Nephron (organoid): ENCODE measurements at regions not wholly inside any gene's neighbourhood (a gene's known extent, or its start where the extent isn't known, plus 50 kb on each side); places are given as distances from the start of the nearest gene placed in this dataset.

Source experiments
- H3K27ac Mint-ChIP-seq, 3 experiments: 2 replicates each; pipeline ENCODE4 v1.8.0; 2020; ENCODE audit warnings: mixed read lengths in 3 of 3, mild to moderate bottlenecking in 2 of 3, moderate library complexity in 1 of 3
- H3K27me3 Mint-ChIP-seq: 2 replicates; pipeline ENCODE4 v1.8.0; 2021; ENCODE audit warnings: low read depth, mild to moderate bottlenecking, moderate library complexity, mixed read lengths
- H3K36me3 Mint-ChIP-seq: 2 replicates; pipeline ENCODE4 v1.8.0; 2020; ENCODE audit warnings: low read depth, mixed read lengths
- H3K4me1 Mint-ChIP-seq: 2 replicates; pipeline ENCODE4 v1.8.0; 2020; ENCODE audit warnings: mixed read lengths
- H3K4me3 Mint-ChIP-seq, 3 experiments: 2 replicates each; pipeline ENCODE4 v1.8.0; 2020; ENCODE audit warnings: mild to moderate bottlenecking in 3 of 3, mixed read lengths in 3 of 3, moderate library complexity in 2 of 3
- H3K9me3 Mint-ChIP-seq: 2 replicates; pipeline ENCODE4 v1.8.0; 2020; ENCODE audit warnings: mixed read lengths
- CTCF ChIP-seq, 3 experiments: fragments of 200-600 bp; sonication (generic); IDR thresholded peaks; one replicate each; pipeline ENCODE4 v1.5.0; 2021; ENCODE audit warnings: antibody characterized with exemption in 3 of 3; ENCODE audit not compliant: unreplicated experiment in 3 of 3

- no peaks in the 10 kb centered on the region for H3K27me3 Mint-ChIP-seq
- TF ChIP-seq CTCF (IDR thresholded peaks at IDR 0.05; ENCODE audit: unreplicated experiment in 3 of 3): no peak
- H3K4me1 Mint-ChIP-seq: no peaks in the 10 kb centered on the region
- H3K27ac Mint-ChIP-seq: no peak overlapping the region
- H3K36me3 Mint-ChIP-seq: no peaks in the 10 kb centered on the region
- peaks cover 8% of the 10 kb centered on the region for H3K9me3 Mint-ChIP-seq
- no peak overlapping the region for H3K4me3 Mint-ChIP-seq
Observed at GRCh38 chr20:39309458-39309857, 347.3 kb downstream of the DHX35 start.

- Mint-ChIP-seq H3K4me1 (peaks cover 5% of the 10 kb centered on the region), H3K9me3 (peaks cover under 1% of the 10 kb centered on the region), H3K4me3 (no peak overlapping the region), H3K36me3 (no peaks in the 10 kb centered on the region), H3K27ac (no peak overlapping the region), H3K27me3 (peaks cover 3% of the 10 kb centered on the region)
- TF ChIP-seq CTCF (IDR thresholded peaks at IDR 0.05; ENCODE audit: unreplicated experiment in 3 of 3): no peak
Observed at GRCh38 chr20:39302312-39302711, 340.2 kb downstream of the DHX35 start.

GRCh38 chr20:39299783-39300182 lies 337.6 kb downstream of the DHX35 start:
- no peaks in the 10 kb centered on the region for H3K36me3 Mint-ChIP-seq
- H3K4me1 Mint-ChIP-seq: peaks cover 5% of the 10 kb centered on the region
- no peak overlapping the region for H3K27ac Mint-ChIP-seq
- no peaks in the 10 kb centered on the region for H3K9me3 Mint-ChIP-seq
- peaks cover 3% of the 10 kb centered on the region for H3K27me3 Mint-ChIP-seq
- no peak for TF ChIP-seq CTCF (IDR thresholded peaks at IDR 0.05; ENCODE audit: unreplicated experiment in 3 of 3)
- H3K4me3 Mint-ChIP-seq: no peak overlapping the region

- Mint-ChIP-seq H3K36me3 (no peaks in the 10 kb centered on the region), H3K4me3 (no peak overlapping the region), H3K4me1 (peaks cover 5% of the 10 kb centered on the region), H3K9me3 (no peaks in the 10 kb centered on the region), H3K27me3 (peaks cover 3% of the 10 kb centered on the region), H3K27ac (peak overlapping the region; percentile 8 to 51 (median 38))
- TF ChIP-seq CTCF (IDR thresholded peaks at IDR 0.05; ENCODE audit: unreplicated experiment in 3 of 3): no peak
Observed at GRCh38 chr20:39298571-39299506, 336.7 kb downstream of the DHX35 start.

- Mint-ChIP-seq H3K4me3 (no peak overlapping the region), H3K9me3 (no peaks in the 10 kb centered on the region), H3K27ac (no peak overlapping the region), H3K36me3 (no peaks in the 10 kb centered on the region), H3K4me1 (peaks cover 5% of the 10 kb centered on the region), H3K27me3 (peaks cover 3% of the 10 kb centered on the region)
- no peak for TF ChIP-seq CTCF (IDR thresholded peaks at IDR 0.05; ENCODE audit: unreplicated experiment in 3 of 3)
Observed at GRCh38 chr20:39298121-39298520, 336.0 kb downstream of the DHX35 start.

- Mint-ChIP-seq H3K4me3 (no peak overlapping the region), H3K36me3 (peaks cover 5% of the 10 kb centered on the region), H3K4me1 (peaks cover 14% of the 10 kb centered on the region), H3K27me3 (no peaks in the 10 kb centered on the region), H3K27ac (no peak overlapping the region), H3K9me3 (peaks cover 8% of the 10 kb centered on the region)
- no peak for TF ChIP-seq CTCF (IDR thresholded peaks at IDR 0.05; ENCODE audit: unreplicated experiment in 3 of 3)
Observed at GRCh38 chr20:39295301-39295700, 333.2 kb downstream of the DHX35 start.
